ENCODE measurements at regions not wholly inside any gene's neighbourhood (a gene's known extent, or its start where the extent isn't known, plus 50 kb on each side); places are given as distances from the start of the nearest gene placed in this dataset.
"Not testable (repeated sequence)": the region's sequence is repeated elsewhere in the genome, so short reads cannot be mapped to it uniquely, and the experiment has no call there.

GRCh38 chr20:53891306-53891894, 179.0 kb downstream of the BCAS1 start:
- no peak for ATAC-seq
- no peak for DNase-seq (ENCODE audit: low spot score)

GRCh38 chr20:53890443-53891305, 179.7 kb downstream of the BCAS1 start:
- ATAC-seq: peak; percentile 32
- no peak for DNase-seq (ENCODE audit: low spot score)

- DNase-seq (ENCODE audit: low spot score): no peak
- no peak for ATAC-seq
These were observed 180.8 kb downstream of the BCAS1 start for GRCh38 chr20:53889411-53890148.

- no peak for DNase-seq (ENCODE audit: low spot score)
- ATAC-seq: peak; percentile 23
These were observed 181.4 kb downstream of the BCAS1 start for GRCh38 chr20:53888951-53889350.

DNA sequence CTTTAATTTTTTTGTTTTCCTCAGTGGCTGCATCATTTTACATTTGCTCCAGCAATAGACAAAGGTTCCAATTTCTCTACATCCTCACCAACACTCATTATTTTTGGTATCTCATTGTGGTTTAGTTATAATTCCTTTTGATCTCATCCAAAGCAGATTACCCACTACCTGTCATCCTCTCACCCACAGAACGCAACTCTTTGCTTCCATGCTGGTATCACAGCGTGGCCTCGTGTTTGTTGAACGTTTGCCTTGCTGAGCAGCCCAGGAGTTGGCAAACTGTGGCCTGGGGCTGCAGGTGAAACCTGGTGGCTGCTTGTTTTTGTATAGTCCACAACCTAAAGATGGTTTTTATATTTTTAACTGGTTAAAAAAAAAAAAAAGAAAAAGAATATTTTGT, 181.9 kb downstream of the BCAS1 start:
- no peak for ATAC-seq
- no peak for DNase-seq (ENCODE audit: low spot score)

DNA sequence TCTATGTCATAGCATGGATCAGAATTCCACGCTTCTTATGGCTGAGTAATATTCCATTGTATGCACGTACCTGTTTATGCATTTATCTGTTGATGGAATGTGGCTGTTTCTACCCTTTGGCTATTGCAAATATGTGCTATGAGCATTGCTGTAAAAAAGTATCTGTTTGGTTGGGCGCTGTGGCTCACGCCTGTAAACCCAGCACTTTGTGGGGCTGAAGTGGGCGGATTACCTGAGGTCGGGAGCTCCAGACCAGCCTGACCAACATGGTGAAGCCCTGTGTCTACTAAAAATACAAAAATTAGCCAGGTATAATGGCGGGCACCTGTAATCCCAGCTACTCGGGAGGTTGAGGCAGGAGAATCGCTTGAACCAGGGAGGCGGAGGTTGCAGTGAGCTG, 182.4 kb downstream of the BCAS1 start:
- no peak for ATAC-seq
- no peak for DNase-seq (ENCODE audit: low spot score)

- ATAC-seq (no peak), DNase-seq (ENCODE audit: low spot score) (no peak)
These were observed 185.4 kb downstream of the BCAS1 start for GRCh38 chr20:53884859-53885541.

GRCh38 chr20:53883098-53883911, 187.1 kb downstream of the BCAS1 start:
- DNase-seq (ENCODE audit: low spot score): no peak
- no peak for ATAC-seq

DNA sequence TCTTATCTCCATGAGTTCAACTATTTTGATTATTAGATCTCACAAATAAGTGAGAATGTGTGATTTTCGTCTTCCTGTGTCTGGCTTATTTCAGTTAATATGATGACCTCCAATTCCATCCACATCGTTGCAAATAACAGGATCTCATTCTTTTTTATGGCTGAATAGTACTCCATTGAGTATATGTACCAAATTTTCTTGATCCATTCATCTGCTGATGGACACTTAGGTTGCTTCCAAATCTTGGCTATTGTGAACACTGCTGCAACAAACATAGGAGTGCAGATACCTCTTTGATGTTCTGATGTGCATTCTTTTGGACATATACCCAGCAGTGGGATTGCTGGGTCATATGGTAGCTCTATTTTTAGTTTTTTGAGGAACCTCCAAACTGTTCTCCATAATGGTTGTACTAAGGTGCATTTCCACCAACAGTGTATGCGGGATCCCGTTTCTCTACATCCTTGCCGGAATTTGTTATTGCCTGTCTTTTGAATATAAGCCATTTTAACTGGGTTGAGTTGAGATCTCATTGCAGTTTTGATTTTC, 187.9 kb downstream of the BCAS1 start:
- ATAC-seq; DNase-seq (ENCODE audit: low spot score): not testable (repeated sequence)

GRCh38 chr20:53881362-53881761, 189.0 kb downstream of the BCAS1 start:
- ATAC-seq (no peak), DNase-seq (ENCODE audit: low spot score) (no peak)

DNA sequence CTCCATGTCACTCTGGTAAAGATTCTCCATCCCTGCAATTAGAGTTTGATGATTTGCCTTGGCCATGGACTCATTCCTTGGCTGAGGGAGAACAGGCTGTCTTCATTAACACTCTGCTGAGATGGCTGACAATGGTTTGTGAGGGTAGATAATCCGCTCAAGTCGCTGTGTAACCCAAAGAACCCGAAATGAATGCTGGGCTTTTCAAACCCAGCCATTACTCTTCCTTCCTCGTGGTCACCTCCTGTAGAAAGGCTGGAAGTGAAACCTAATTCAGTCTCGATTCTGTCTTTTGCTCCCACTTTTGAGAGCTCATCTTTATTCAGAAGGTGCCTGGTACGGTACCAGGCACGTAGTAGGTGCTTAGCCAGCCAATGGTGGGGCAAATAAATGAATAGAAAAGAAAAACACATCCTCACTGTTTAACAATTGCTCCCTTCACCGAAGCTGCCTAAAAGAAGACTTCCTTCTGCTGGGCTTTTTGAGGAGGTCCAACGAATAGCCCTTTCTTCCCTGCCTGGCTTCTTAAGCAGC, 190.2 kb downstream of the BCAS1 start:
- ATAC-seq (no peak), DNase-seq (ENCODE audit: low spot score) (no peak)

- no peak for DNase-seq (ENCODE audit: low spot score)
- ATAC-seq: peak; percentile 11
These were observed 191.2 kb downstream of the BCAS1 start for GRCh38 chr20:53879048-53879684.

DNA sequence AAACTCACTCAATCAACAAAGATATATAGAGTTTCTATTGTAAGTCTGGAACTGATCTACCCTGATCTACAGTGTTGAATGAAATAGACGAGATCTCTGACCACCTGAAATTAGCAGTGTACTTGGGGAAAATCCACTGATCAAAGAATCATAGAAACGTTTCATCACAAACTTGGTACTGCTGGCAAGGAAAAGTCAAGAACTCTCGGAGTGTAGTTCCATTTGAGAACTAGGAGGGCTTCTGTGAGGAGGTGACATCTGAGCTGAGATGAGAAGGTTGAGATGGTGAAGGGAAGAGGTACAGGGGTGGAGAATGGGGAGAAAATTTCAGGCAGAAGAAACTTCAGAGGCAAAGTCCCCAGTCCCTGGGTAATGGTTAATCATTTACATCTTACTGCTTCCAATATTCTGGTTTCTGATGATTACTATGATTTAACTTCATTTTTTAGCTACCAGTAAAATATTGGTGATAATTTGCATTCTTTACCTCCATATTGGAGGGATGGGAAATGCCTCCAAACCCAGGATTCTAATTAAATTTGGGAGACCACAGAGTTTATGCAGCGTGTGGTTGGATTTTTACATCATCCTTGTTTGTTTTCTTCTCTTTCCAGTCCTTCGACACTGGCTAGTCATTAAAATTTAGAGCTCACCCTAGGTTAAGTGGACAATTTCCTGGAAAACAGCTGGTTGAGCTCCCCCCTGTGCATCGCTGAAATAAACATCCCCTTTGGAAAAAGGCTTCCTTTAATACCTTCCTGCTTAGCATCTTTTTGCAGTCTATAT, 191.9 kb downstream of the BCAS1 start:
- DNase-seq (ENCODE audit: low spot score) (no peak), ATAC-seq (peak; percentile 89)

- DNase-seq (ENCODE audit: low spot score) (no peak), ATAC-seq (no peak)
These were observed 193.4 kb downstream of the BCAS1 start for GRCh38 chr20:53876956-53877355.

GRCh38 chr20:53876470-53876869, 193.9 kb downstream of the BCAS1 start:
- ATAC-seq (no peak), DNase-seq (ENCODE audit: low spot score) (no peak)

DNA sequence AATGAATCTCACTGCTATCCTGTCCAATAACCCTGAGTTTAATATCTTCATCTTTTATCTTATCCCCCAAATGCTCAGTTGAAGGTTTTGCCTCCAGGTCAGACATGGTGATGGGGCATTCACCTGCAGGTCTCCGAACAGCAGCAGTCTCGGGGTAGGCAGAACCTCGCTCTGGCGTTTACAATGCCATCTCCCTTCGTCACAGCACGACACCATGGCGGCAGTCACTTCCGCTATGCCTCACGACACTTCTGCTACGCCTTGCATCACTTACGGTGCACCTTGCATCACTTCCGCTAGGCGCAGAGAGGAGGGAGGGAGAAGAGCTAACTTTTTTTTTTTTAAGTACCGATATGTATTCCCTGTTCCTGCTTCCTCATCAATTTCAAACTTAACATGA, 194.9 kb downstream of the BCAS1 start:
- ATAC-seq (no peak), DNase-seq (ENCODE audit: low spot score) (no peak)

DNA sequence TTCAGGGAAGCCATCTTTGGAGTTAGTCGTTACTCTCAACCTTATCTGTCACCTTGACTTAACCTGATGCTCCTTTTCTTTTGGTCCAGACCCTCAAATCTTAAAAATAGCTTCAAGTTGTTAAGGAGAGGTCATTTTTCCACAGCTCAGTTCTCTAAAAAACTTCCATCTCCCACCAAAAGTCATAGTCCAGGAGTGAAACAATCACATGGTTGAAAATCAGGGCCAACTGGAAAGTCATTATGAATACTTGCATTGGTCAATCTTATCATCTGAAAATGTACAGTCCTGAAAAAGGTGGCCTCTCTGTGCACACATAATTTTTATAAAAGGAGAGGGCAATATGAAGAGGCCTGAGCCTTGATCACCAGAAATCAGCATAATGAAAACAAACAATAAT, 195.7 kb downstream of the BCAS1 start:
- no peak for ATAC-seq
- DNase-seq (ENCODE audit: low spot score): no peak

GRCh38 chr20:53874104-53874503, 196.3 kb downstream of the BCAS1 start:
- DNase-seq (ENCODE audit: low spot score) (no peak), ATAC-seq (no peak)

DNA sequence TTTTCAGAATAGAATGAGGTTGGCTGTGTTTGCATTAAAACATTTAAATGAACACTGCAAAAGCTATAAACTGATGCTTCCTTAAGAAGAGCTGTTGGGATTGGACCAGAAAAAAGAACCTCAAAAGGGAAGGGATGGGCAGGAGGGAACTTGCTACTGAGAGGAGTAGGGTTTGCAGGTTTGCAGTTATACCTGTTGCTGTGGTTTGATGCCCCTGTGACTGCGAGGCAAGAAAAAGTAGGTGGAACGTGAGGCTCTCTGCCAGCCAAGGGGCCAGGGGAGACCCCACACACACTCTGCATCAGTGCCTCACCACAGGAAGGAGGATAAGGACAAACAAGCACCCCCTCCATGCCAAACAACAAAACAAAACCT, 197.2 kb downstream of the BCAS1 start:
- DNase-seq (ENCODE audit: low spot score) (no peak), ATAC-seq (no peak)
